Amygdala (tissue), 56 donors: ENCODE measurements at regions not wholly inside any gene's neighbourhood (a gene's known extent, or its start where the extent isn't known, plus 50 kb on each side); places are given as distances from the start of the nearest gene placed in this dataset.

Experiments used
- DNase-seq, 56 donors: peaks; one replicate each; lab custom pipeline; 2025; lab: John Stamatoyannopoulos, UW

DNA sequence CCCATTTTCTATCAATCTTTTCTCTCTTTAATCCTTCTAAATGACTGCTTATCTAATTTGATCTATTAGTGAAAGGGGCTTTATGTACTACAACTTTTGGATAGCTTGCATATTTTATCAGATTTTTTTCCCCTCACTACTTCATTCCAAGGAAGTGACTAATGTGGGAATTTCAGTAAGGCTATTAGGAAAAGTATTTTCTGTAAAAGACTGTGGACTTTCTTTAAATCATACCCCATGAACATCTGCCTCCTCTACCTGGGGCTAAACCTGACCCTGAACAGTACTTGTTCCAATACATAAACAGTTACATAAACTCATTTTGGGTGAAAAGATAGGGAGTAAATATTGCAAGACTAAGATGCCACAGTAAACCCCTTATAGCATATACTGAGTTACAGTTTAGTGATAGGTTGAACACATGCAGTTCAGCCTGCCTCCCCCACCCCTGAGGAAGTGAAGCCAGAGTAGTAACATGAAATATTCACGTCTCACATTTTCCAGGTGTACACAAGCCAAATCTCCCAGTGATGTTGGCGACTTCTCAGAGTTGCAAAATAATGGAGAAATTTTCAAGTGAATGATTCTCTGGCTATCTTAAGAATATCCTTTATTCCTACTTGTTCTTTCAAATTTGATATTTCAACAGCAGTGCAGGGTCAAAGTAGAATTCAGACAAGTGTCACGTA, 590.9 kb upstream of the ZEB2 start:
- DNase-seq = no peak

GRCh38 chr2:145108959-145109710, 589.2 kb upstream of the ZEB2 start:
- no peak for DNase-seq

DNA sequence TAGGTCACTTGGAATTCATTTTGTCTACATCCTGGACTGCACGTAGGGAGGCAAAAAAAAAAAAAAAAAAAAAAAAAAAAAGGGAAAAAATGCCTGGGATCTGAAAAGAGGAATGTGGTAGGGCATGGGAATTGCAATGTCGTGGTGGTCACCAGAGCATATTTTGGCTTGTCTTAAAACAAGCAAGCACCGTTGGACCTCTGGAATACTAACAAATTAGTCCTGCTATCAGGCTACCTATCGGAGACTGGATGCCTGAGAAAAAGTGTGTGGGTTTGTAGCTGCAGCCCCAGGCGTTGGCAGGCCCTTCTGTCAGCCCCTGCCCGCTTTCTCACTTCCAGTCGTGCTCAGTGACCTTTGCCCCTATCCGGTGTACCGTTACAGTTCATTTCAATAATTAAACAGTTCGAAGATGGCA, 588.5 kb upstream of the ZEB2 start:
- DNase-seq = no peak

- DNase-seq = no peak
These were observed 586.4 kb upstream of the ZEB2 start for GRCh38 chr2:145106293-145106692.

GRCh38 chr2:145102706-145103105, 582.8 kb upstream of the ZEB2 start:
- DNase-seq = no peak

GRCh38 chr2:145100301-145100700, 580.4 kb upstream of the ZEB2 start:
- no peak for DNase-seq

DNA sequence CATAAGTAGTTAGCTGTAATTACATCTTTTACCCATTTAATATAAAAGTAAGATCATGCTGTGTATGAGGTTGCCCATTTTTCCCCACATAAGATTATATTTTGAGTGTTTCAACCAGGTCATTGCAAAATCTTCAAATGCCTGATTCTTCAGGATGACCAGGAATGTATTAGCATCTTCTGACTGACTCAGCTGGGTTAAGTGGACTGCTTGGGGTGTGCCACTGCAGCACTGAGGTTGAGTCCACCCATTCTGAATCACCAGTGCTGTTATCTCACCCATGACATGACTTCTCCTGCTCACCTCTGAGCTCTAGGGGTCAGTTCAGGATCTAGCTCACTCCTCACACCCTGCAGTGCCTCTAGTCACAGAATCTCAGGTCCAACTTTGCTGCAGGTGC, 576.7 kb upstream of the ZEB2 start:
- no peak for DNase-seq

- DNase-seq = no peak
These were observed 575.9 kb upstream of the ZEB2 start for GRCh38 chr2:145095641-145096435.

GRCh38 chr2:145094370-145094769, 574.5 kb upstream of the ZEB2 start:
- DNase-seq = no peak

- no peak for DNase-seq
These were observed 572.0 kb upstream of the ZEB2 start for GRCh38 chr2:145091967-145092366.

DNA sequence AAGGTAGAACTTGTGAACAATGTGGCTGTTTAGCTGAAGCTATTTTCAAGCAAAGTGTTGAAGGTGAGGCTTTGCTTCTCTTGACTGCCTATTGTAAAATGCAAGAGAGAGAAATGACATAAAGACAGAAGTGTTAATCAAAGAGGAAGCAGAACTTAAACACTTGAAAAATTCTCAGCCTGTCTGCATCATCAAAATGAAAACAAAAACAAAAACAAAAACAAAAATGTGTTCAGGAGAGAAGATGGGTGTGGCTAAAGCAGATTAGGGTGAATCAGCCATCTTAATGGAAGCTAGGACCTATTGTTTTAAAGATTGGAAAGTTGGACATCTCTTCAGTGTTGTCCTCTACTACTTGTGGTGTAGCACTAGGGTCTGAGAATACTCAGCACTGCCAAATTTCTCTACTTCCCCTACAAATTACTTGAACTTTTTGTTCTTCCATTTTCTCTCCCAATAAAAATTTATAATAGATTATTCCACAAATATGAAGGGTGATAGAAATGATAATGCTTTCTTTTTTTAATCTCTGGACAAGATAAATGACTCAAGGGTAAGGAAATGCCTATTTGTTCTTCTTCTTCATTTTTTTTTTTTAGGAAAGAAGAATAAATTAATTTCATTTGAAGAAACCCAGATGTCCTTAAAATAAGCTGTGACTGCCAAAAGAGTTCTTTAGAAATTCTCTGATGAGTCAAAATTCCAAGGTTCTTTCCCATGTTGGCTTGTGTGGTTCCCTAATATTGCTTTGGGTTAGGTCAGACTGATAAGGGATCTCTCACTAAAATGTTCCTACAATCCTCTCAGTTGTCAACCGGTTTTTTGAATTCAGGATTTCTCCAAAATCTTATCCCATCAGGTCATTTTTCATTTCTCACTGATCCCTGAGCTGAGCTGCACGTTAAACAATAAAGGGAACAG, 571.2 kb upstream of the ZEB2 start:
- DNase-seq = no peak

DNA sequence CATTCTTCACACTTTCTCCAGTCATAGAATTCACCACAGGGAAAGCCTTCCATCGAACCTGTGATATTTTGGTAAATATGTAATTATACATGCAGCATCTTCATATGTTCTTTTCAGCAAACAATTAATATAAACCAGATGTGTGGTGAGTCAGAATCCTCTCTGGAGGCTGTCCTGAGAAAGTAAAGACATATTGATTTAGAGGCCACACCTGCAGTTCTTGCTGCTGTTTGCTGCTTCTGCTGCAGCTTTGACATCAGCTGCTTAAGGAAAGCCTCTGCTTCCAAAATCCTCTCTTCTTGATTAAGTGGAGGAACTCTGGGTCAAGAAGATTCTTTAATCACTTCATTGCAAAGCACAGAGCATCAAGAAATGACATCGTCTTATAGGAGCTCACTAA, 568.8 kb upstream of the ZEB2 start:
- no peak for DNase-seq

GRCh38 chr2:145086910-145087309, 567.0 kb upstream of the ZEB2 start:
- DNase-seq = no peak

GRCh38 chr2:145085612-145086011, 565.7 kb upstream of the ZEB2 start:
- DNase-seq = no peak

GRCh38 chr2:145080426-145080825, 560.5 kb upstream of the ZEB2 start:
- DNase-seq = no peak

GRCh38 chr2:145079641-145080040, 559.7 kb upstream of the ZEB2 start:
- DNase-seq = no peak

GRCh38 chr2:145078923-145079322, 559.0 kb upstream of the ZEB2 start:
- no peak for DNase-seq

- DNase-seq = no peak
These were observed 556.2 kb upstream of the ZEB2 start for GRCh38 chr2:145076085-145076484.

DNA sequence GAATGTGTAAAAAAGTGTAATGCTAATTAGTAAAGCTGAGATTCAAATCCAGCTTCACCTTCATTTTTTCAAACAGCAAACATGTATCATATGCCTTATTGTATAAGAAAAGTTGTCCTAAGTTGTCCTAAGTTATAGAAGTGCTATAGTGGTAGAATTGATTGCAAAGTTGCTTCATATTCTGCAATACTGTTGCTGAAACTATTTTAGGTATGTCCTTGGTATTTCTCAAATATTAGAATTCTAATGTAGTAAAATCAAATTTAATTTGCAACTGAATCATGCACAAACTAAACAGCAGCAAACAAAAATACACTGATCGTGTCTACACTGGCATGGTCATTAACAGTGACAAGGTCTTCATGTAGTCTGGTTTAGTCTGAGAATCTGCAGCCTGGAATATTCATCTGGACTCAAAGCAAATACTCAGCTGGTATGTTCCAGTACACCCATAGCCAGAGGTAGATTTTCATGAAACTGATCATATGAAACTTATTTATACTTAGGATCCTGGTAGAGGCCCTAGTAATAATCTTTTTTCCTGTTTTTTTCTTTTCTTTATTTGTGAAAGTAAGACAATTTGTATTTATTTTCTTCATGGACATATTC, 555.6 kb upstream of the ZEB2 start:
- DNase-seq = no peak

DNA sequence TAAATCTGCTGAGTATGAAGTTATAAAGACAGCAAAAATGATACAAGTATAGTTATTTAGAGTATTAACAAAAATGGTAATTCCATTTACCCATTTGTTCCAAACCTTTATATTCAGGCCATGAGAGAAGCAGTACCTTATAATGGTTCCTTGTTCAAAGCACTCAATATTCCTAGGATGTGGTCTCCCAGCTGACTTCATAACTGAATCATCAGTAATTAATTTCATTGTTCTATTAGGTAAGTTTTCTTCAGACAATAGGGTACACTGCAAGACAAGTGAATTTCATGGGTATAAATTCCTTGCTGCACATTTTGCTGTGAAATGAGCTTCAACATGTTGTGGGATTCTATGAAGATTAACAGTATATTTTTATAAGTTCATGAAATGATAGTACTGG, 550.8 kb upstream of the ZEB2 start:
- DNase-seq = no peak
